ENCODE measurements at regions not wholly inside any gene's neighbourhood (a gene's known extent, or its start where the extent isn't known, plus 50 kb on each side); places are given as distances from the start of the nearest gene placed in this dataset.

- DNase-seq (ENCODE audit: low read depth in 1 of 2, low spot score in 2 of 2) = no peak
Observed at GRCh38 chr10:105370692-105371091, 729.6 kb downstream of the SORCS3 start.

More at GRCh38 chr10:105370692-105371091, 729.6 kb downstream of the SORCS3 start:
- no peak overlapping the region for H3K18ac ChIP-seq (ENCODE audit: extremely low read depth, low read length)
- H4K91ac ChIP-seq (replicated peaks; ENCODE audit: insufficient read length, low read length) = no peak overlapping the region
- no peaks in the 10 kb centered on the region for H3K27me3 ChIP-seq (replicated peaks in 1 of 4; ENCODE audit: control insufficient read depth in 3 of 4, extremely low read depth in 1 of 4, insufficient read depth in 3 of 4, low read length in 3 of 4)
- H3K23ac ChIP-seq (ENCODE audit: insufficient read length) = no peak overlapping the region
- no peak overlapping the region for H3K9ac ChIP-seq (replicated peaks in 1 of 4; ENCODE audit: extremely low read depth in 1 of 4, low read depth in 3 of 4, low read length in 3 of 4)
- TF ChIP-seq GTF2F1 (IDR thresholded peaks at IDR 0.05; ENCODE audit: borderline replicate concordance, low read depth, low read length) = no peak
- no peak for TF ChIP-seq CHD1 (IDR thresholded peaks at IDR 0.05; ENCODE audit: low read depth, low read length)
- FAIRE-seq = no peak
- no peak overlapping the region for H2AK5ac ChIP-seq (ENCODE audit: low read depth, low read length)
- no peak overlapping the region for H4K8ac ChIP-seq (ENCODE audit: extremely low read depth, insufficient read depth, low read length)
- peaks cover 0 to 2% (median 0%) of the 10 kb centered on the region in 4 experiments; a peak in 1 of 7 replicates for H3K4me1 ChIP-seq (replicated peaks in 1 of 4; ENCODE audit: control insufficient read depth in 3 of 4, insufficient read depth in 4 of 4, low read length in 3 of 4)
- H2BK120ac ChIP-seq (replicated peaks; ENCODE audit: low read depth, low read length) = no peak overlapping the region
- WGBS, 2 experiments (ENCODE audit: extremely low coverage in 1 of 2, insufficient coverage in 1 of 2, insufficient read length in 1 of 2, insufficient replicate concordance in 2 of 2, low coverage in 1 of 2, low lambda C conversion rate in 2 of 2, missing lambda C conversion rate in 1 of 2) = 95% methylated on average over 5 of the region's 5 CpGs; no CpG with 5 or more reads in 1 of the 2 experiments
- no peak overlapping the region for H2BK15ac ChIP-seq (ENCODE audit: low read length)
- no peak overlapping the region for H4K5ac ChIP-seq (ENCODE audit: insufficient read length, low read depth, low read length)
- no peaks in the 10 kb centered on the region for H3K23me2 ChIP-seq (ENCODE audit: low read depth, low read length)
- no peak overlapping the region for H2BK5ac ChIP-seq (ENCODE audit: low read depth, low read length)
- no peaks in the 10 kb centered on the region for H4K20me1 ChIP-seq (replicated peaks in 1 of 2; ENCODE audit: control insufficient read depth in 1 of 2, insufficient read depth in 2 of 2, low read length in 2 of 2)
- H3K56ac ChIP-seq (replicated peaks; ENCODE audit: insufficient read length, low read depth, low read length) = no peak overlapping the region
- no peak overlapping the region for H3K14ac ChIP-seq (ENCODE audit: insufficient read length)
- POLR2A ChIA-PET (ENCODE audit: partially characterized antibody) = no interaction called here
- no peaks in the 10 kb centered on the region for H3K9me3 ChIP-seq (ENCODE audit: insufficient read depth in 2 of 2, low read depth in 1 of 2, low read length in 1 of 2)
- H3K79me2 ChIP-seq (ENCODE audit: control insufficient read depth in 1 of 2, insufficient read depth in 2 of 2, low read length in 2 of 2) = no peaks in the 10 kb centered on the region
- no peak overlapping the region for H3K4me3 ChIP-seq (ENCODE audit: extremely low read depth in 1 of 4, insufficient read depth in 2 of 4, low read depth in 3 of 4, low read length in 4 of 4)
- H3K4ac ChIP-seq (replicated peaks; ENCODE audit: insufficient read length, low read depth, low read length) = no peak overlapping the region
- H2BK12ac ChIP-seq (ENCODE audit: low read depth, low read length) = no peak overlapping the region
- H2BK20ac ChIP-seq (ENCODE audit: low read length) = no peak overlapping the region
- CTCF ChIA-PET (ENCODE audit: partially characterized antibody) = interaction anchor here (0.6 to 1.2 kb wide), 2 partner anchors 39 to 66 kb away, joined by 3 to 5 read pairs; no protein-coding TSS in a partner anchor
- no peak overlapping the region for H2AFZ ChIP-seq (ENCODE audit: low read length)
- H3K36me3 ChIP-seq (ENCODE audit: control insufficient read depth in 2 of 4, insufficient read depth in 4 of 4, low read length in 3 of 4) = no peaks in the 10 kb centered on the region
- no peak overlapping the region for H3K27ac ChIP-seq (ENCODE audit: low read depth, low read length)
- no peaks in the 10 kb centered on the region for H3K79me1 ChIP-seq (ENCODE audit: low read depth, low read length)
- H3K4me2 ChIP-seq (ENCODE audit: insufficient read depth in 1 of 2, low read depth in 2 of 2, low read length in 2 of 2) = no peak overlapping the region
